T47D (cell line): ENCODE measurements at regions not wholly inside any gene's neighbourhood (a gene's known extent, or its start where the extent isn't known, plus 50 kb on each side); places are given as distances from the start of the nearest gene placed in this dataset.
A peak's percentile ranks its signal among the peaks of the same experiment; 100 is the strongest.
"Not testable (repeated sequence)": the region's sequence is repeated elsewhere in the genome, so short reads cannot be mapped to it uniquely, and the experiment has no call there.

ENCODE experiments used
- DNase-seq, 2 experiments: peaks; one replicate each; pipeline versions ENCODE4 v3.0.0 to v3.0.0-alpha.2; 2011 to 2012; ENCODE audit warnings: low read depth in 1 of 2, low spot score in 1 of 2
- JUND ChIP-seq: IDR thresholded peaks from 2 replicates; pipeline ENCODE4 v1.6.1; 2012; ENCODE audit warnings: low read depth
- in situ Hi-C: cut with HindIII; loops from 2 replicates; pipeline ENCODE4 v1.10.0; 2016; ENCODE audit warnings: low sequenced_read_pairs, low pct_unique_long_range_greater_than_20kb

- no peak for TF ChIP-seq JUND
- in situ Hi-C loops, result no loop called here
- peak in 1 of 2 experiments; percentile 23 for DNase-seq
These were observed 88.5 kb upstream of the COPS8 start for GRCh38 chr2:236997069-236997715.

GRCh38 chr2:236998236-236998635, 87.5 kb upstream of the COPS8 start:
- TF ChIP-seq JUND, result peak; percentile 76; the same call in 1 of the 2 replicates
- peak in 1 of 2 experiments; percentile 71 for DNase-seq
- in situ Hi-C loops, result no loop called here

- peak in 1 of 2 experiments; percentile 38 for DNase-seq
- in situ Hi-C loops, result no loop called here
- no peak for TF ChIP-seq JUND
These were observed 86.9 kb upstream of the COPS8 start for GRCh38 chr2:236998758-236999157.

- in situ Hi-C loops, result no loop called here
- no peak for DNase-seq
- no peak for TF ChIP-seq JUND
These were observed 85.2 kb upstream of the COPS8 start for GRCh38 chr2:237000481-237000880.

GRCh38 chr2:237005341-237005740, 80.3 kb upstream of the COPS8 start:
- in situ Hi-C loops, DNase-seq: not testable (repeated sequence)

- no peak for TF ChIP-seq JUND
- in situ Hi-C loops, result no loop called here
- DNase-seq, result no peak
These were observed 74.4 kb upstream of the COPS8 start for GRCh38 chr2:237011206-237011795.

GRCh38 chr2:237012004-237012403, 73.7 kb upstream of the COPS8 start:
- DNase-seq, result no peak
- in situ Hi-C loops, result no loop called here
- TF ChIP-seq JUND, result no peak

GRCh38 chr2:237012577-237013267, 73.0 kb upstream of the COPS8 start:
- TF ChIP-seq JUND, result no peak
- in situ Hi-C loops, result no loop called here
- no peak for DNase-seq

- in situ Hi-C loops, result no loop called here
- no peak for TF ChIP-seq JUND
- no peak for DNase-seq
These were observed 69.4 kb upstream of the COPS8 start for GRCh38 chr2:237016121-237016915.

GRCh38 chr2:237020090-237020489, 65.6 kb upstream of the COPS8 start:
- TF ChIP-seq JUND, result no peak
- in situ Hi-C loops, result no loop called here
- no peak for DNase-seq

GRCh38 chr2:237022533-237022932, 63.2 kb upstream of the COPS8 start:
- in situ Hi-C loops, result no loop called here
- no peak for TF ChIP-seq JUND
- peak; percentile 52 to 78 for DNase-seq

- DNase-seq, result no peak
- no peak for TF ChIP-seq JUND
- in situ Hi-C loops, result no loop called here
These were observed 61.4 kb upstream of the COPS8 start for GRCh38 chr2:237024255-237024654.
